ENCODE measurements at regions not wholly inside any gene's neighbourhood (a gene's known extent, or its start where the extent isn't known, plus 50 kb on each side); places are given as distances from the start of the nearest gene placed in this dataset.

DNA sequence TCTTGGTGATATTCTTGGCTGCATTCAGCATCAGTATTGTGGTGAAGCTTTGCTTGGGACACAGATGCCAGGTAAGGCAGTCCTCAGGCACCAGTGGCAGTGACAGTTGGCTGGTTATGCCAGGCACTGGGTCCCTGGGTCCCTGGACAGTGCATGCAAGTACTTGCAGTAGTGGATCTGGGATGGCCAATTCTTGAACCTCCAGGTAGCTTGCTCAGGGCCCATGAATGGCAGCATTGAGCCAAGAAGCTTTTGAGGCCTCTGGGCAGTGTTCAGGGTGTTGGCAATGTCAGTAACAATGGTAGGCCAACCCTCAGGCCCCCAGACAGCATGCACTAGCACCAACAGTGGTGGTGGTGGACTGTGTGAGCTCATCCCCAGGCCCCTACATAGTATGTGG lies 106.8 kb upstream of the ANXA10 start:
- TF ChIP-seq, protein P1, sequence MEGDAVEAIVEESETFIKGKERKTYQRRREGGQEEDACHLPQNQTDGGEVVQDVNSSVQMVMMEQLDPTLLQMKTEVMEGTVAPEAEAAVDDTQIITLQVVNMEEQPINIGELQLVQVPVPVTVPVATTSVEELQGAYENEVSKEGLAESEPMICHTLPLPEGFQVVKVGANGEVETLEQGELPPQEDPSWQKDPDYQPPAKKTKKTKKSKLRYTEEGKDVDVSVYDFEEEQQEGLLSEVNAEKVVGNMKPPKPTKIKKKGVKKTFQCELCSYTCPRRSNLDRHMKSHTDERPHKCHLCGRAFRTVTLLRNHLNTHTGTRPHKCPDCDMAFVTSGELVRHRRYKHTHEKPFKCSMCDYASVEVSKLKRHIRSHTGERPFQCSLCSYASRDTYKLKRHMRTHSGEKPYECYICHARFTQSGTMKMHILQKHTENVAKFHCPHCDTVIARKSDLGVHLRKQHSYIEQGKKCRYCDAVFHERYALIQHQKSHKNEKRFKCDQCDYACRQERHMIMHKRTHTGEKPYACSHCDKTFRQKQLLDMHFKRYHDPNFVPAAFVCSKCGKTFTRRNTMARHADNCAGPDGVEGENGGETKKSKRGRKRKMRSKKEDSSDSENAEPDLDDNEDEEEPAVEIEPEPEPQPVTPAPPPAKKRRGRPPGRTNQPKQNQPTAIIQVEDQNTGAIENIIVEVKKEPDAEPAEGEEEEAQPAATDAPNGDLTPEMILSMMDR (IDR thresholded peaks at IDR 0.05): no peak
- no peak for TF ChIP-seq POLR2AphosphoS5 (IDR thresholded peaks at IDR 0.05)
- TF ChIP-seq POLR2A (IDR thresholded peaks at IDR 0.05): no peak

Data from transverse colon (tissue), 4 donors.